ENCODE measurements at regions not wholly inside any gene's neighbourhood (a gene's known extent, or its start where the extent isn't known, plus 50 kb on each side); places are given as distances from the start of the nearest gene placed in this dataset.

DNA sequence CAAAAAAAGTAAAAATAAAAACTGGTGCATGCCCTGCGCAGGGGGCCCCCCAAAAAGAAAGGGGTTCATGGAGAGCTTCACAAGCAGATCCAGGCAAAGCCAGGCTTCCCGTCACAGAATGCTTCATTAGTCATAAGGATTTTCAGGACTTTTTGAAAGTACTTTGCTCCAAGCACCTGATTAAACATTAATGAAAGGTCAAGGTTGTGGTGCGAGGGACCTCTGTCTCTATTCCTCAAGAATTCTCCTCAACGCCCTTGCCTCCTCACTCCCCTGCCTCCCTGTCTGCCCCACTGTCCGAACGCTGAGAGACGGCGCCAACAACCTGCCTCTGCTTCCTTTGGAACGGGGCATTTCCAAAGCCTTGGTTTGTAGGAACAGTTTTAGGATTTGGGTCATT is 240.1 kb upstream of the IGF1R start:
- Mint-ChIP-seq H3K36me3 (no peaks in the 10 kb centered on the region), H3K4me3 (no peak overlapping the region)
- ATAC-seq, result no peak

GRCh38 chr15:98410328-98410727 is 238.0 kb upstream of the IGF1R start:
- 74% methylated on average over 2 of the region's 2 CpGs for WGBS (ENCODE audit: insufficient coverage)
- TF ChIP-seq, protein P1, sequence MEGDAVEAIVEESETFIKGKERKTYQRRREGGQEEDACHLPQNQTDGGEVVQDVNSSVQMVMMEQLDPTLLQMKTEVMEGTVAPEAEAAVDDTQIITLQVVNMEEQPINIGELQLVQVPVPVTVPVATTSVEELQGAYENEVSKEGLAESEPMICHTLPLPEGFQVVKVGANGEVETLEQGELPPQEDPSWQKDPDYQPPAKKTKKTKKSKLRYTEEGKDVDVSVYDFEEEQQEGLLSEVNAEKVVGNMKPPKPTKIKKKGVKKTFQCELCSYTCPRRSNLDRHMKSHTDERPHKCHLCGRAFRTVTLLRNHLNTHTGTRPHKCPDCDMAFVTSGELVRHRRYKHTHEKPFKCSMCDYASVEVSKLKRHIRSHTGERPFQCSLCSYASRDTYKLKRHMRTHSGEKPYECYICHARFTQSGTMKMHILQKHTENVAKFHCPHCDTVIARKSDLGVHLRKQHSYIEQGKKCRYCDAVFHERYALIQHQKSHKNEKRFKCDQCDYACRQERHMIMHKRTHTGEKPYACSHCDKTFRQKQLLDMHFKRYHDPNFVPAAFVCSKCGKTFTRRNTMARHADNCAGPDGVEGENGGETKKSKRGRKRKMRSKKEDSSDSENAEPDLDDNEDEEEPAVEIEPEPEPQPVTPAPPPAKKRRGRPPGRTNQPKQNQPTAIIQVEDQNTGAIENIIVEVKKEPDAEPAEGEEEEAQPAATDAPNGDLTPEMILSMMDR (IDR thresholded peaks at IDR 0.05), result no peak
- Histone ChIP-seq H3K9me3 (ENCODE audit: control insufficient read depth, insufficient read depth, low read length) (no peaks in the 10 kb centered on the region), H3K36me3 (ENCODE audit: control insufficient read depth, insufficient read depth, low read length) (no peaks in the 10 kb centered on the region), H3K27me3 (ENCODE audit: control insufficient read depth, insufficient read depth, low read length) (no peaks in the 10 kb centered on the region), H3K4me3 (ENCODE audit: low read length) (no peak overlapping the region), H3K4me1 (ENCODE audit: control insufficient read depth, insufficient read depth, low read length) (no peaks in the 10 kb centered on the region), H3K27ac (ENCODE audit: low read length) (no peak overlapping the region)
- Mint-ChIP-seq H3K4me3 (no peak overlapping the region), H3K9me3 (no peaks in the 10 kb centered on the region), H3K27ac (no peak overlapping the region), H3K4me1 (no peaks in the 10 kb centered on the region), H3K36me3 (no peaks in the 10 kb centered on the region), H3K27me3 (ENCODE audit: low read depth in 2 of 2) (peaks cover 5 to 7% of the 10 kb centered on the region in 2 donors)
- no peak for ATAC-seq
- no peak for DNase-seq
- intact Hi-C loops (cut with micrococcal nuclease), result no loop called here

More for the DNA sequence above, 240.1 kb upstream of the IGF1R start:
- TF ChIP-seq, protein P1 (IDR thresholded peaks at IDR 0.05), result no peak
- Histone ChIP-seq H3K36me3 (ENCODE audit: control insufficient read depth, insufficient read depth, low read length) (no peaks in the 10 kb centered on the region), H3K27ac (ENCODE audit: low read length) (no peak overlapping the region), H3K4me1 (ENCODE audit: control insufficient read depth, insufficient read depth, low read length) (no peaks in the 10 kb centered on the region), H3K4me3 (ENCODE audit: low read length) (no peak overlapping the region), H3K9me3 (ENCODE audit: control insufficient read depth, insufficient read depth, low read length) (no peaks in the 10 kb centered on the region), H3K27me3 (ENCODE audit: control insufficient read depth, insufficient read depth, low read length) (no peaks in the 10 kb centered on the region)
- intact Hi-C loops (cut with micrococcal nuclease), result no loop called here
- Mint-ChIP-seq H3K4me1 (no peaks in the 10 kb centered on the region), H3K27ac (no peak overlapping the region), H3K27me3 (ENCODE audit: low read depth in 2 of 2) (peaks cover 5 to 7% of the 10 kb centered on the region in 2 donors), H3K9me3 (no peaks in the 10 kb centered on the region)
- 88% methylated on average over 9 of the region's 9 CpGs for WGBS (ENCODE audit: insufficient coverage)
- no peak for DNase-seq

GRCh38 chr15:98412852-98413251 is 235.5 kb upstream of the IGF1R start:
- Histone ChIP-seq H3K4me1 (ENCODE audit: control insufficient read depth, insufficient read depth, low read length) (no peaks in the 10 kb centered on the region), H3K27me3 (ENCODE audit: control insufficient read depth, insufficient read depth, low read length) (no peaks in the 10 kb centered on the region), H3K36me3 (ENCODE audit: control insufficient read depth, insufficient read depth, low read length) (no peaks in the 10 kb centered on the region), H3K9me3 (ENCODE audit: control insufficient read depth, insufficient read depth, low read length) (no peaks in the 10 kb centered on the region), H3K27ac (ENCODE audit: low read length) (no peak overlapping the region), H3K4me3 (ENCODE audit: low read length) (no peak overlapping the region)
- ATAC-seq (no peak), DNase-seq (no peak)
- intact Hi-C loops (cut with micrococcal nuclease), result no loop called here
- Mint-ChIP-seq H3K27ac (no peak overlapping the region), H3K4me1 (no peaks in the 10 kb centered on the region), H3K4me3 (no peak overlapping the region), H3K9me3 (no peaks in the 10 kb centered on the region), H3K27me3 (ENCODE audit: low read depth in 2 of 2) (peaks cover 7 to 9% of the 10 kb centered on the region in 2 donors), H3K36me3 (no peaks in the 10 kb centered on the region)
- TF ChIP-seq, protein P1 (IDR thresholded peaks at IDR 0.05), result no peak
- WGBS (ENCODE audit: insufficient coverage), result 86% methylated on average over 2 of the region's 2 CpGs

- no peaks in the 10 kb centered on the region for H3K4me1 ChIP-seq (ENCODE audit: control insufficient read depth, insufficient read depth, low read length)
Measured at GRCh38 chr15:98413933-98414546, 234.3 kb upstream of the IGF1R start.

More at GRCh38 chr15:98413933-98414546, 234.3 kb upstream of the IGF1R start:
- Mint-ChIP-seq H3K36me3 (no peaks in the 10 kb centered on the region), H3K27me3 (ENCODE audit: low read depth in 2 of 2) (peaks cover 7 to 13% of the 10 kb centered on the region in 2 donors), H3K27ac (no peak overlapping the region), H3K4me1 (no peaks in the 10 kb centered on the region), H3K9me3 (no peaks in the 10 kb centered on the region), H3K4me3 (no peak overlapping the region)
- ATAC-seq (no peak), DNase-seq (no peak)
- Histone ChIP-seq H3K27me3 (ENCODE audit: control insufficient read depth, insufficient read depth, low read length) (no peaks in the 10 kb centered on the region), H3K27ac (ENCODE audit: low read length) (no peak overlapping the region), H3K4me3 (ENCODE audit: low read length) (no peak overlapping the region), H3K9me3 (ENCODE audit: control insufficient read depth, insufficient read depth, low read length) (no peaks in the 10 kb centered on the region), H3K36me3 (ENCODE audit: control insufficient read depth, insufficient read depth, low read length) (no peaks in the 10 kb centered on the region)
- intact Hi-C loops (cut with micrococcal nuclease), result no loop called here
- WGBS (ENCODE audit: insufficient coverage), result 86% methylated on average over 13 of the region's 13 CpGs
- TF ChIP-seq, protein P1 (IDR thresholded peaks at IDR 0.05), result no peak

All from natural killer cell (primary cell).